ENCODE measurements at regions not wholly inside any gene's neighbourhood (a gene's known extent, or its start where the extent isn't known, plus 50 kb on each side); places are given as distances from the start of the nearest gene placed in this dataset.

DNA sequence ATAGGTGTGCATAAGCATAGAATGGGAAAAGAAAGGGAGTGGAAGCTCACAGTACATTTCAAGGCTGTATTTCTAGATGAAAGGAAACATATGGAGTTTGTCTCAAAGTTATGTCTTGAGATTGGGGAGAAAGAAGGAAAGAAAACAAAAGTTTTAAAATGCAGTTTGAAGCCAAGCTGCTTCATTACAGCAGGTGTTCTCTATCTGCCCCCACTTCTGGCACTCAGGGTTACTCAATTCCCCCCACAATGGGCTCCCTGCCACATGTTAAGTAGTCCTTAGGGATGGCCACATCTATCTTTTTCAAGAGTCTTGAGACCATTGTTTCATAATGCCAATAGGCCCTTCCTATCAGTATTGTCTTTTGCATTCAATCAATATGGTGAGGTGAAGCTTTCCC is 367.4 kb upstream of the ANXA10 start:
- TF ChIP-seq POLR2A (IDR thresholded peaks at IDR 0.05; ENCODE audit: low read depth, low read length), result no peak
- no peak for TF ChIP-seq POLR2AphosphoS5 (IDR thresholded peaks at IDR 0.05; ENCODE audit: low read depth, low read length)

All from GM12892 (cell line).